GM18499 (cell line): ENCODE measurements at regions not wholly inside any gene's neighbourhood (a gene's known extent, or its start where the extent isn't known, plus 50 kb on each side); places are given as distances from the start of the nearest gene placed in this dataset.

Experiments used
- ATAC-seq: cut with Tn5 transposase; IDR thresholded peaks from one replicate; pipeline ENCODE4 v1.9.1; 2021; ENCODE audit warnings: moderate number of reproducible peaks; ENCODE audit not compliant: insufficient read depth, unreplicated experiment

DNA sequence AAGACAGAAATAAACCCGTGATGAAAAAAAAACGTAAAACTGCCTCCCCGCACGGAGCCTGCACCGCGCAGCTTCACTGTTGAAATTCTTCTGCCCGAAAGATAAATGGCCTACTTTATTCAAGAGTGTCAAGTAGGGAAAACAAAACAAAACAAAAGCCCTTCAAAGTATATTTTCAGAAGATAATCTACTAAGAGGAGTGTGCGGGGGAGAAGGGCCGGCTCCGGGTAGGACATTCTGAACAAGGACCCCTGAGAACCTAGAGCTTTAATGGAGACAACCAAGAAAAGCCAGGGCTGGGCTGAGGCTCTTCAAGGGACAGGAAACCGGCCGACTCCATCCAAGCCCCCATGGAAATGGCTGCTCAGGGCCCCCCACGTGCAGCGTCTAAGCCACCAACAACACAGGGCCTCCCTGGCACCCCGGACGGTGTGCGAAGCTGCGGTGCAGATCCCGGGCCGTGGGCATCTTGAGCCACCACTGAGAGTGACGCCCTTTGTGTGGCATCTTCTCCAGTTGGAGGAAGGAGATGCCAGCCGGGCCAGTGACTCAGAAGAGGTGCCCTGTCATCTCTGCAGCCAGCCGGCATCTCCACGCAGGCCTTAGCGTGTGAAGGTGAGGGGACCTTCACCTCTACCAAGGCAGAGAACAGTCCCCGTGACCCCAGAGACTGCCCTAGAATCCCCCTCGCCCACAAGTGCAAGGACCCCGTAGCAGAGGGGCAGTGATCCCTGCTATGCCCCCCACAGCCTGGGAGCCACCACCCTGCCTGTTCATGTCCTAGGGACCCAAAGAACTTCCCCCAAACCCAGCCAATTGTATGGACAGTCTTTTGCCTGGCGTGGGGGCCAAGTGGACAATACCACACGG lies 250.8 kb downstream of the C16orf95 start:
- no peak for ATAC-seq

DNA sequence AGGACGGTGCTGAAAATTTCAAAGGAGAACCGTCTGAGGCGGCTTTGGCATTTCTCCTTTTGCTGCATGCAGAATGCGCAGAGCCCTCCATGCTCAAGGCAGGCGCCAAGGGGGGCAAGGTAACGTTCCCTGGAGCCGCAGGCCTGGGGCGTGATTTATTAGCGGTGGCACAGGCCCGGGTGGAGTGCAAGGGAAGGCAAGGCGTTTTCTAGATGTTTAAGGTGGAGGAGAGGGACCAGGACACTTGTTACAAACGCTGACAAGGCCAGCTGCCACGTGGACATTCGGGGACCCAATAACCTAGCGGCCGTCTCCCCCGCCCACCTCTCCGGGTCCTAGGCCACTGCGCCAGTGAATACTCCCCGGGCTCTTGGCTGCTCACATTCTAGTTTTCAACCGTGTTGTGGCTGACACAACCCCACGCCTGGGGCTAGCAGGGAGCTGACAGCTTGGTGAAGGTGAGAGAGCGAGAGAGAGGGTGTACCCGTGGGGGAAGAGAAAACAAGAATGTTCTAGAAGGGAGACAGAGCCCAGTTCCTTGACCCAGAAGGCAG lies 250.1 kb downstream of the C16orf95 start:
- ATAC-seq = no peak

DNA sequence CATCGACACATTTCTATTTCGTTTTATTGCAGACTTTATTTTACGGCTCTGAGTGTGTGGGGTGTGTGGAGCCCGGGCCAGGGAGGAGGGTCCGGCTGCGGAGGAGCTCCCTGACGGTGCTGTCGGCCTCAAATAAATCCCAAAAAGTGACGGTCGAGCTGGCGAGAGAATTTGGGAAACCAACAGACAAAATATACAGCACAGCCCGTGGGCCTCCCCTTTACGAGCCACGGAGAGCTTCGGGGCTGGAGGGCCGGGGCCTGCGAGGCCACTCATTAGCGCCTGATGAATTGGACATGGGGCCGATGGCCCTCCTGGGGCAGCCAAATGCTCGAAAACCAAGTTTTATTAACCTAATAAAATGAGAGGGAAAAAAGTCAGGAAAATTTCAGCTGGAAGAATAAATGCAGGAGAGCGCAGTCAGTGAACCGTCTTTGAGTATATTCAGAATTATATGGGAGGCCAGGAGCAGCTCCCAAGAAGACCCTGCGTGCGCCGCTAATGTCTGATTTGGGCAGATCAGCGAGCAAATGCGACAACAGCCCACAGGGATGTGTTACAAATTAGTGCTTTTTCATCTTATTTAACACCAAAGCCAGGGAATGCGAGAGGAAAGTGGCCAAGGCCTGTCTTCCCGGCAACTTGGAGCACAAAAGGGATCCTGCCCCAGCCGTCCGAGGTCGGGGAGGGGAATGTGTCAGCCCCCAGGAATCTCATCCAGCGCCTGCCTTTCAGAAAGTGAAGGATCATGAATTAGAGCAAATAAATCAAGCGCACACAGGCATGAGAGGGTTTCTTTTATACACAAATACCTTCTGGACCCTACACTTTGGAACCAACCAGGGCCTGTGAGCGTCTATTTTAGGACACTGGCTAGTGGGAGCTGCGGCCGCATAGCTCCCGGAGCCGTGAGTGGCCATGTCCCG lies 249.1 kb downstream of the C16orf95 start:
- ATAC-seq = no peak

DNA sequence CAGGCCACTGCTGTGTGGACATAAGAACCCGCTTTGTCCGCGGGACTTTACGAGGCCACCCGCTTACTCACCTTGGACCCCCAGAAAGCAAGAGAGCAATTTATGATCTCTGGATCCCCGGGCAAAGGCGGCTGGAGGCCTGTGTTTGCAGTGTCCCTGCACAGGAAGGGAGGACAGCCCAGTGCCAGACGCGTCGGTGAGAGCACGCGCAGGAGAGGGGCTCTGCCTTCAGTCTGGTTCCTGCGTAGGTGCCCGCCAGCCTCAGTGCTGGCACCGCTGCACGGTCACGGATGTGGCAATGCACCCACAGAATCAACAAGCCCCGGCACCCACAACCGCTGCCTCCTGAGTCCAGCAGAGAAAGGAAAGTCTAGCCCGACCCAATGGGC lies 248.4 kb downstream of the C16orf95 start:
- ATAC-seq = no peak

DNA sequence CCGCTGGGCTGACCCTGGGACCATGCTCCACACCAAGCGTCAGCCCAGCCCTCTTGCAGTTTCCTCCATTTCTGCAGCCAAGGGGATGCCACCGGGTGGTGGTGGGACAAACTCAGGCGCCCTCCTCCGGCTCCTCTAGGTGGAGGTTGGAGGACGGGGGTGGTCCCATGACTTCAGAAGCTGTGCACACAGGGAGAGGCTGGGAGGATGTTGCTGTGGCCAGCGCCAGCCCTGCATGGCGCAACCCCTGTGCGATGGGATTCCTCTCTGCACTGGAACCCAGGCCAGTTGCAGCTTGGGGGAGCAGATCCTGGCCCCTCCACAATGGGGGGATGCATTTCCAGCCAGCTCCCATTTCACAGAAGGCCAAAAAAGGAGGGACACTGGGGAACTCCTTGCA lies 246.5 kb downstream of the C16orf95 start:
- ATAC-seq = no peak

DNA sequence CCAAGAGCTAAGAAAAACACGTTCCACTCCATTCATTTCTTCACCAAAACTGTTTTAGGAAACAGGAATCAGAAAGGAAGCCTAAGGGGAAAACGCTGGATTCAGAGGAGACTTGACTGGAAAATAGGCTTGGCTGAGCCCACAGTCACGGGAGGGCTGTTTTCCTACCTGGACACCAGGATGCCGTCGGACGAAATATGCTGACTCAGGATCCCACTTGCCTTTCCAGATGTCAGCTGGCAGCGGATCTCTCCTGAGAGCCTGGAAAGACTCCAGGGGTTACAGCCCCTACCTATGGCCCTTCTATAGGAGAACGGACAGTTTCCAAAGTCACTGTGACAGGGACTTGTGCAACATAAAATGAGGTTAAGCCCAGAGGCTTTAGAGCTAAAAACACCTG lies 245.1 kb downstream of the C16orf95 start:
- no peak for ATAC-seq

DNA sequence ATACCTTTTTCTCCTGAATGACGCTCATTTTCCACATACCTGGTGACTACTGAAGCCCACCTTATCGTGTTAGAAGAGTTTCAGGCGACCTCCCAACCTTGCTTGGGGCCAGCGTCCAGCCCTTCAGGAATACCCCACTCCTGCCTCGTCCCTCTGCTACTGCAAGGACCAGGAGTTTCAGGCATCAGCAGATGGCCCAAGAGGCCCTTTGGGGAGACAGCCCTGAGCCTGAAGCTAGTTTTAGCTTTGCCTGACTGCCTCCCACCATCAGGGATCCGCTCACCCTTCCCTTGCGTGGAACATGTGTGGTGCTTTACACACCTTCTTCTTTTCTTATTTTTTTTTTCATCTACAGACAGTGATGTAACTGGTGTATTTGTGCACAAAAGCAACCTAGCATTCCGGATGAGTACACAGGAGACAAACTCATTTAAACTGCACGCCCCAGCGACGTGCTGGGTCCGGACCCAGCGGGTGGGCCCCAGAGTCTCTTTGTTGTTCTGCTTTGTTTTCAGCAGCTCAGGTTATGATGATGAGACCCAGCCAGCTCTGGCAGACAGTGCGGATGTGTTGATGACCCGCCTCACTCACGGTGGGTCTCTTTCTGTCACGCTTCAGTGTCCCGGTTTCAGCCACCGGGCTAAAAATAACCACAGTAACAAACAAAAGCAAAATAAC lies 242.4 kb downstream of the C16orf95 start:
- no peak for ATAC-seq

DNA sequence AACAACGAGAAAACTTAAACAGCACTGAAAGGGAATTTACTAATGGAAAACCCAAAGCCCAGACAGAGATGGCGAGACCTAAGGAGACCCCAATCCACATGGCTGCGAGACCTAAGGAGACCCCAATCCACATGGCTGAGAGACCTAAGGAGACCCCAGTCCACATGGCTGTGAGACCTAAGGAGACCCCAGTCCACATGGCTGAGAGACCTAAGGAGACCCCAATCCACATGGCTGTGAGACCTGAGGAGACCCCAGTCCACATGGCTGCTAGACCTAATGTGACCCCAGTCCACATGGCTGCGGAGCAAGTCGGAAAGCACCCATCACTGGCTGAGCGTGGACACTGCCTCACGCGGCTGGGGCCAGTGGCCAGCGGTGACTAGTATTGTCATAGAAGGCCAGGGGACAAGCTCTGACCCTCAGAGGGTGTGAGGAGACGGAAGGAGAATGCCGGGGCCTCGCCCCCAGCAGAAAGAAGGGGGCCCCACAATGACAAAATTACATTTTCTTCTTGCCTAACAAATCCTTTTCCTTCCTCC lies 241.8 kb downstream of the C16orf95 start:
- ATAC-seq = no peak

DNA sequence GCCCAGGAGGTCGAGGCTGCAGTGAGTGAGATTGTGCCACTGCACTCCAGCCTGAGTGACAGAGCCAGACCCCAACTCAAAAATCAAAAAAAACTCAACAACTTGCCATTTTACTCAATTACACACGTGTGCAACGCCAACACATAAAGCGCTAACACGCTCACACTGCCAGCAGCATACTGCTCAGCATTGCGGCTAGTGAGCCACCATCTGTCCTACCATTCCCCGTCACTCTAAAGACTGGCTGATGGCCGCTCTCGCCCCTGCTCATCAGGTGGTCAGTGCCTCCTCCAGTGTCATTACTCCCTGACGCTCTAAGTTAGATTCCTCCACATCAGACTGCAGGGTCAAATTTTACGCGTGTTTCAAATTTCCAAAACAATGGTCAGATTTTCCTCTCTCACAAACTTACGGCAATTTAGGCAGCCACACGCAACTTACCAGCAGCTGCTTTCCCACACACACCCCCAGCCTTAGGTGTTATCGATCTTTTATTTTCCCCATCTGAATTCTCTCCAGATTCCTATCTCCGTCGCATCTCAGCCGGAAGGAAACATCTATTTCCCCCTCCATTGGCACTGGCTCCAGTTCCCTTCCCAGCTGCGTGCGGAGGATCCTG lies 240.8 kb downstream of the C16orf95 start:
- ATAC-seq = no peak

DNA sequence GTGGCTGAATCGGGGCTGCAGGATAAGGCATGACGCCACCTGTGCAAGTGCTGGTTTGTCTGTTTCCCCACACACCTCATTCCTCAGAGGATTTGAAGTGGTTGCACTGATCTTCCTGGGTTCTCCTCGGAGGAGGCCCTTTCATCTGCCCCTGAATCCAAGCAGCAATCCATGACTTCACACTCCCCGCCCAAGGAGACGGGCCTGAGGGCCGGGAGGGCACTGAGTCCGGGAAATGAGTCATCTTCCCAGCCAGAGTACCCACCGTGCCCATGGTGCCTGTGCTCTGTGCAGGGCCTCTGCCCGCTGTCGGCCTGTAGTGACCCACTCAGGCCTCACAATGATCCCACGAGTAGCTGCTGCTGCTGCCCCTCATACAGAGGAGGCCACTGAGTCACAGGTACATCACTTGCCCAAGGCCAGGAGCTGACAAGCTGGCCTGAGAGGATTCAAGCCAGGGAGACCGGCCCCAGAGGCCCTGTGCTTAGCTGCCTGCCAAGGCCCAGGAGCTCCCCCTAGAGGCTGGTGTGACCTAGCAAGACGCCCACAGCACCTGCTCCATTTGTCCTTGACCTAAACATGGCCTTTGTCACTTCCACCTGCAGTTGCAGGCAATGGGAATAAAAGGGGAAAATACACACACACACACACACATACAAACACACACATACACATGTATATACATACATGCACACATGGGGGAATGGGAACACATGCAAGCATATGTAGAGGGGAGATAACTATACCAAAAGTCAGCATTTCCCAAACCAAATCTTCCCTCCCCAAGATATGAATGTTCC lies 240.0 kb downstream of the C16orf95 start:
- no peak for ATAC-seq

DNA sequence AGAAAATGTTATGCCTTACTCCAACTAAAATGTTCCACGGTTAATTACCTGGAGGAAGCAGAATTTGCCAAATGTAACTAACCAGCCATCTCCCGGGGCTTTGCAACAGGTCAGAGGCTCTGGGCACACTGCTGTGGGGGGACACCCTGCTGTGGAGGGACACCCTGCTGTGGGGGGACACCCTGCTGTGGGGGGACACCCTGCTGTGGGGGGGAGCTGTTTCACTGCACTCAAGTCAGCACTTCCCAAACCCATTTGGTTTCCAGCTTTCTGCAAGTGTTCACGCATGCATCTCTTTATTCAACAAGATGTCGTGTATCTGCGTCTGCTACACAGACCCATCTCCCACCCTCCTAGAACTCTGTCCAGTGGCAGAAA lies 239.5 kb downstream of the C16orf95 start:
- no peak for ATAC-seq

DNA sequence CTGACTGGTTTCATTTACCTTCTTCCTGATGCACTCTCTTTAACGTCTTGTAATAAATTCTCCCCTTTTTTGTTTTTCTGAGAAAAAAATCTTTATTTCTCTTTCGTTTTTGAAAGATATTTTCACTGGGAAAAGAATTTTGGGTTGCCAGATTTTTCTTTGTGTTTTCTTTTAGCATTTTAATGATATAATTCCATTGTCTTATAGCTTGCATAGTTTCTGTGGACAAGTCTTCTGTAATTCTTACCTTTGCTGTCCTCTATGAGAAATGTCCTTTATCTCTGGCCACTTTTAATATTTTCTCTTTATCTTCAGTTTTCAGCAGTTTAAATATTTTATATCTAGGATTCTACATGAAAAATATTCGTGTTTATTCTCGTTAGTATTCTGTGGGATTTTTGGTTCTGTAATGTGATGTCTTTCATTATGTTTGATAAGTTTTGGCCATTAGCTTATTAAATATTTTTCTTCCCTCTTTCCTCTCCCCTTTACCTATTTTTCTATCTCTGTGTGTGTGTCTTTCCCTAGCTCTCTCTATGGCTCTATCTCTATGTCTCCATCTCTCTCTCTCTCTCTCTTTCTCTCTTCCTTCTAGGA lies 236.5 kb downstream of the C16orf95 start:
- ATAC-seq = no peak

DNA sequence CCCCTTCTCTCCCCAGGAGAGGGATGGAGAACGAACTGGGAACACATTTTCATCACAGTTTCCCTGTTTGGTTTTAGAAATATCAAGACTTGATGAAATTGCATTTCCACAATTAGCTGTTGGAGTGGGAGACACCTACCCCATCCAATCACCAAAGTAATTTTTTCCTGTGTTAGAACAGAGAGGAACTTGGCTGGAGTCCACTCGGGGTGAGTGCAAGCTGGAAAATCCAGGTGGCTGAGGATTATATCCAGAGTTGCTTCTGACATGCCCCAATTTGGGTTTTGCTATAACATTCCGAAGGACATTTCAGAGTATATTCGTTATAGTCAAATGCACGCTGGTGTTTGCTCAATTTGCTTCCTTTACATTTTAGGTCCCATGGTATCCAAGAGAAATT lies 231.8 kb downstream of the C16orf95 start:
- no peak for ATAC-seq

DNA sequence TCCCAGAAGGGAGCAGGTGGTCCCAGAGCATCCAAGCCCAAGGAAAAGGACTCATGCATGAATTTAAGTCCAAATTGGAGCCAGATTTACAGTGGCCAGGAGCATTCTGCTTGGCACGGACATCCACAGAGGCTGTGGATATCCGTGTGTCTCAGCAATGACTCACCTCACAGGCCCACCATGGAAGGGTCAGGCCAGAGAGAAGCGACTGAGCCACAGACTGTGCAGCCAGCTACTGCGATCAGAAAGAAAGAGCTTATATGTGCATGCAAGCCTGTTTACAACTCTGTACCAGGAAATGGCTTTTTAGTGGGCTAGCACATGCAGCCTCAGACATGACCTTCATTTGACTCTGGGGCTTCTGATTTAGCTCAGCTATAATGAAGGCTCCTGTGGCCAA lies 231.0 kb downstream of the C16orf95 start:
- no peak for ATAC-seq

DNA sequence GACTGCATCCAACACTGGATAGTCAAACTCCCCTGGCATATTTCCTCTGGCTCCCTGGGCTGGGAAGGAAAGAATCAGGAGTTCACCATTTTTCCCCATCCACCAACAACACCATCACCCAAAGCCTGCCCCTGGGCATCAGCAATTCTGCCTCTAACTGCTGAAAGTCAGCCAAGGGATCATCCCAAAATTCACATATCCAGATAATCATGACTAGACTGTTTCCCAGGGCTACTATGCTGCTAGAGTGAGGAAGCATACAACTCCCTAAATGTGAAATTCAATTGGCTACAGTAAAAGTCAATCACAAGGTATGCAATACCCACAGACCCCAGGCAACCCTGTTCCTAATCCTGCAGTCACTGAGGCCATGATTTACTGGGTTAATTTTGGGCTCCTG lies 230.6 kb downstream of the C16orf95 start:
- ATAC-seq = no peak

DNA sequence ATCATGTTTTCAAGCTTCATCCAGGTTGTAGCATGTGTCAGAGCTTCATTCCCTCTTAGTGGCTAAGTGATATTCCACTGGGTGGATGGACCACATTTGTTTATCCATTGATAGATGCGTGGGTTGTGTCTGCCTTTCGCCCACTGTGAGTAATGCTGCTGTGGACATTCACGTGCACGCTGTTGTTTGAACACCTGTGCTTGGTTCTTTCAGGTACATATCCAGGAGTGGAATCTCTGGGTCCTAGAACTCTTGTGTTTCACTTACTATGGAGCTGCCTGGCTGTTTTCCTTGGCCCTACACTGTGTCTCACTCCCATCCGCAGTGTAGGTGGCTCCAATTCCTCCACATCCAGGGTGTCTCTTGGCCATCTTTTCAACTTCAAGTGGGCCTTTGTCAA lies 224.2 kb downstream of the C16orf95 start:
- no peak for ATAC-seq

DNA sequence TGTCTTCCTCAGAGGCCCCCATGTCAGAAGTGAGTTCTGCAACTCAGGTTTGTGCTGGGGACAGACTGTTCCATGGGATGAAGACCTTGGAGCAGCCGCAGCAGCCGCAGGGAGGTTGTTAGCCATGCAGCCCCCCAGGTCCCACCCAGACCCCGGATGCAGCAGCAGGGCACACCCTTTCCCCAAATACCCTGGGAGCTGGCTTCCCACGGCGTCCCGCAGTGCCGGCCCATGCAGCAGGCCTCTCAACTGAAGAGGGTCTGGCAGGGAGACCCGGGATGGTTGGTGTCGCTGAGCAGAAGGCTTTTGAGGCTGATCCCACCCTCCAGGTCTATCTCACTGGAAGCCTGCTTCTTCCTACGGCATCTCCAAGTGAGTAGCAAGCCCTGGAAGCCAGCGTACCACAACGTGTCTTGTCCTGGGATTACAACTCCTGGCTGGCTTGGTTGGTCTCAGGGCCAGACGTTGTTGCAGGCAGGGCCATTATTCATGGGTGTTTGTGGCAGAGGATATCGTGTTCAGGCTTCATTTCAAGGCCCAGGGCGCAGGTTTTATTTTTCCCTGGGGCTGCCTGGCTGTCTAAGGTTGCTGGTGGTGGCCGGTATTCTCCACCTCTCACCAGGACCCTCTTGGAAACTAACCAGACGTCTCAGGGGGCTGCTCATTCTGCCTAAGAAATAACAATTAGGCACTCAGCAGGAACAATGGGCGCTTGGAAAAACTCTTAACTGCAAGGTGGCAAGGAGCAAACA lies 223.2 kb downstream of the C16orf95 start:
- ATAC-seq = no peak

DNA sequence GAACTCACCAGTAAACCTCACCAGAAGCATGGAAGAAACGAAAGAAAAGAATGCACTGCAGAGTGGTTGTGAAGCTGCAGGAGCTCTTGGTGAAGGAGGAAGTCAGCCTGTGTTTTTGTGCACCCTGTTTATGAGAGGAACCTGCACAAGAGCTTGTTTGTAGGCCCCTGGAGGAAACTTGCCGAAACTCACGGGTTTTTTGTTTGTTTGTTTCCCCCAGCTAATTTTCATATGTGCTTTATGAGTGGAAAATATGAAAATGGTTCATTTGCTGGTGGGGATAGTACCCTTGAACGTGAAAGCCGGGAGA lies 222.7 kb downstream of the C16orf95 start:
- no peak for ATAC-seq
